ENCODE measurements at regions not wholly inside any gene's neighbourhood (a gene's known extent, or its start where the extent isn't known, plus 50 kb on each side); places are given as distances from the start of the nearest gene placed in this dataset.

DNA sequence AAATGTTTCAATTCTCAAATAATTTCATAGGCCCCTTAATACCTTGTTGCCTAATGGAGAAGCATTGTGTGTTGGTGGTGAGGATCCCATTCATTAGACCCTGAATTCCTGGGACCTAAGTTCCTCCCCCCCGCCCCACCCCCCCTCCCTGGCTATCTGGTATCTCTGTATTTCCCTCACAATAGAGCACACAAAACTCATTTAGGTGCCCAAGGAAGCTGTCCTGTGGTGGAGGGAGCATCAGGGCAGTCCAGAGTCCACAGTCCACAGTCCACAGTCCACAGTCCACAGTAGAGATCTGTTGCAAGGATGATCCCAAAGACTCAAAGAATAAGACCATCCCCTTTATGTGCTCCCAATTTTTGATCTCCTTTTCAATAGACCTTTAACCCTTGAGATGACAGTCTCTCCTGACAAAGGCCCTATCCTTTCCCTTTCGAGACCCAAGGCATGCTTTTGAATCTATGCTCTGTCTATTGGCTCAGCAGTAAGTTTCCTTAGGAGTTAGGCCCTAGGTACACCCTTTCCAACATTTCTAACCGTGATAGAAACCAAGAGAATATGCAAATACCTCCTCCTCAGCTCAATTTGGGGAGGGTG, 123.9 kb downstream of the ZBTB18 start:
- H3K36me3 Mint-ChIP-seq, result no peaks in the 10 kb centered on the region
- WGBS (ENCODE audit: insufficient coverage), result 100% methylated on average over 1 of the region's 3 CpGs
- no peaks in the 10 kb centered on the region for H3K4me1 ChIP-seq (ENCODE audit: control insufficient read depth in 1 of 2, insufficient read depth in 2 of 2, low read length in 2 of 2)
- no peaks in the 10 kb centered on the region for H3K27me3 ChIP-seq (ENCODE audit: control insufficient read depth in 2 of 2, insufficient read depth in 2 of 2, low read length in 2 of 2)
- no peak overlapping the region for H2AFZ ChIP-seq (ENCODE audit: insufficient read depth, low read depth, low read length, poor library complexity, severe bottlenecking)
- no peaks in the 10 kb centered on the region for H3K9me3 Mint-ChIP-seq
- DNase-seq, result no peak
- H3K9ac ChIP-seq (ENCODE audit: insufficient read depth, low read length, poor library complexity, severe bottlenecking), result no peak overlapping the region
- no peak overlapping the region for H3K27ac ChIP-seq (ENCODE audit: low read depth in 1 of 2, low read length in 2 of 2)
- H3K27me3 Mint-ChIP-seq (ENCODE audit: low read depth in 3 of 3), result peaks cover 0 to 5% (median 3%) of the 10 kb centered on the region in 3 donors
- H3K4me1 Mint-ChIP-seq, result peaks cover 2% of the 10 kb centered on the region
- H3K79me2 ChIP-seq (ENCODE audit: insufficient read depth, low read length), result no peaks in the 10 kb centered on the region
- H3K9me3 ChIP-seq (replicated peaks in 1 of 2; ENCODE audit: control insufficient read depth in 1 of 2, insufficient read depth in 1 of 2, low read length in 2 of 2), result no peaks in the 10 kb centered on the region
- no peak overlapping the region for H3K4me3 ChIP-seq (replicated peaks in 1 of 3; ENCODE audit: low read depth in 2 of 3, low read length in 3 of 3)
- intact Hi-C loops (cut with micrococcal nuclease), result no loop called here
- no peak overlapping the region for H3K27ac Mint-ChIP-seq
- TF ChIP-seq CTCF (IDR thresholded peaks at IDR 0.05), result no peak
- H3K36me3 ChIP-seq (replicated peaks in 1 of 2; ENCODE audit: control insufficient read depth in 1 of 2, insufficient read depth in 2 of 2, low read length in 2 of 2), result no peaks in the 10 kb centered on the region
- H4K20me1 ChIP-seq (ENCODE audit: insufficient read depth, low read length), result no peaks in the 10 kb centered on the region
- no peak overlapping the region for H3K4me2 ChIP-seq (replicated peaks; ENCODE audit: extremely low read depth, low read length, poor library complexity, severe bottlenecking)
- H3K4me3 Mint-ChIP-seq, result no peak overlapping the region

- no peaks in the 10 kb centered on the region for H3K9me3 ChIP-seq (replicated peaks in 1 of 2; ENCODE audit: control insufficient read depth in 1 of 2, insufficient read depth in 1 of 2, low read length in 2 of 2)
- no peaks in the 10 kb centered on the region for H3K9me3 Mint-ChIP-seq
- no peak overlapping the region for H3K9ac ChIP-seq (ENCODE audit: insufficient read depth, low read length, poor library complexity, severe bottlenecking)
Measured at GRCh38 chr1:244176201-244176600, 125.1 kb downstream of the ZBTB18 start.

More at GRCh38 chr1:244176201-244176600, 125.1 kb downstream of the ZBTB18 start:
- Histone ChIP-seq H3K27ac (ENCODE audit: low read depth in 1 of 2, low read length in 2 of 2) (no peak overlapping the region), H4K20me1 (ENCODE audit: insufficient read depth, low read length) (no peaks in the 10 kb centered on the region), H3K27me3 (ENCODE audit: control insufficient read depth in 2 of 2, insufficient read depth in 2 of 2, low read length in 2 of 2) (no peaks in the 10 kb centered on the region), H2AFZ (ENCODE audit: insufficient read depth, low read depth, low read length, poor library complexity, severe bottlenecking) (no peak overlapping the region), H3K4me2 (replicated peaks; ENCODE audit: extremely low read depth, low read length, poor library complexity, severe bottlenecking) (no peak overlapping the region), H3K4me1 (ENCODE audit: control insufficient read depth in 1 of 2, insufficient read depth in 2 of 2, low read length in 2 of 2) (no peaks in the 10 kb centered on the region), H3K4me3 (replicated peaks in 1 of 3; ENCODE audit: low read depth in 2 of 3, low read length in 3 of 3) (no peak overlapping the region), H3K79me2 (ENCODE audit: insufficient read depth, low read length) (no peaks in the 10 kb centered on the region), H3K36me3 (replicated peaks in 1 of 2; ENCODE audit: control insufficient read depth in 1 of 2, insufficient read depth in 2 of 2, low read length in 2 of 2) (no peaks in the 10 kb centered on the region)
- DNase-seq, result no peak
- no peak for TF ChIP-seq CTCF (IDR thresholded peaks at IDR 0.05)
- Mint-ChIP-seq H3K4me1 (peaks cover 2% of the 10 kb centered on the region), H3K27me3 (ENCODE audit: low read depth in 3 of 3) (peaks cover 0 to 5% (median 3%) of the 10 kb centered on the region in 3 donors), H3K4me3 (no peak overlapping the region), H3K27ac (no peak overlapping the region), H3K36me3 (no peaks in the 10 kb centered on the region)
- WGBS (ENCODE audit: insufficient coverage), result no CpG with 5 or more reads among the region's 3 CpGs
- intact Hi-C loops (cut with micrococcal nuclease), result no loop called here

Data from CD14-positive monocyte (primary cell).